Inflammatory macrophage treated with lipopolysaccharide for 1 hour (primary cell): ENCODE measurements at regions not wholly inside any gene's neighbourhood (a gene's known extent, or its start where the extent isn't known, plus 50 kb on each side); places are given as distances from the start of the nearest gene placed in this dataset.
"Not testable (repeated sequence)": the region's sequence is repeated elsewhere in the genome, so short reads cannot be mapped to it uniquely, and the experiment has no call there.

Source experiments
- DNase-seq, 2 donors: peaks; one replicate each; pipeline ENCODE4 v3.0.0-alpha.2; 2020 to 2022

DNA sequence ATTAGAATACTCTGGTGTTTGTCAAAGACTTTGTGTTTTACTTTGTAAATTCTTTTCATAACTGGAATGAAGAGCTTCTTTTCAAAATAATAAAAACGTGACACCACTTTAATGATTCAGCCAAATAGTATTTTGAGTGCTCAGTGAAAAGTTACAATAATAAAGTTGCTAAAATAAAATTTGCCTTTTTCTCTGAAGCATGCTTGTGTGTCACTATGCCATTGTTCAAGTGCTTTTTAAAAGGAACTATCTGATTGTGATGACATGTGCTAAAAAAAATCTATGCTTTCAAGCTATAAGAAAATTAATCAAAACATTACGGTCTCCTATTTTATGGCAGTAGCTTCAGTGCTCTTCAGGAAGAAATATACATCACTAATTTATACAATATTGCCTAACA lies 1290.5 kb upstream of the B3GALT2 start:
- DNase-seq = no peak

DNA sequence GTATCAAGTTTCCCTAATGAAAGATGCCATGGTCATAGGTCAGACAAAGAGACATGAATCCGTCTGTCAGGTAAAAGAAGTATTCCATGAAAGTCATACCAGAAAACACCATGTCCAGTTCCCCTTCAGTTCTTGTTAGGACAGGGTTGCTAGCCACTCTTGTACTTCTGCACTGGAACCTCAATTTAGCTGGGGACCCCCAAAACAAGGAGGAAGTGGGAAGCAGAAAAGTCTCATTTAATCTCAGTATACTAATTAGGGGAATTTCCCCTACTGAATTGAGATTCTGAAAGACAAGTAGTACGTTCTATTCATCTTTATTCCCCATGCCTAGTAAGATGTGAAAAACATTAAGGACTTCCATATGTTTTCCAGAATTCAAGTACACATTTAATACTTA lies 1289.9 kb upstream of the B3GALT2 start:
- DNase-seq = no peak

- DNase-seq = no peak
Observed at GRCh38 chr1:194474701-194475100, 1288.3 kb upstream of the B3GALT2 start.

DNA sequence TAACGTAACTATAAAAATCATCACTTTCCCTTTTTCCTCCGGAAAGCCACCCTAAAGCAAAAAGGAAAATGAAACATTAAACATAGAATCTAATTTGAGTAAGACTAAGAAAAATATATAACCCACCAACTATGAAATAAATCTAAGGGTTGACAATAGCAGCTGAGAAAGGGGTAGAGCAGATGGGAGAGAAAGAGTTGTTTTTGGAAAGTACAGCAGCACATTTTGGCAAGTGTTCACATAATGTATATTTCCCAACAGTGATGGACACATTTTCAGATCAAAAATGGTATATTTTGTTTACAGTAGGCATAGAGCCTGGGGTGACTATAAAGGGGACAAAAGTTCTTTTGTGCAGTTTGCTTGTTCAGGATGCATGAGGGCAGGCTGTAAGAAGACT lies 1287.4 kb upstream of the B3GALT2 start:
- DNase-seq = no peak

GRCh38 chr1:194469282-194469681 lies 1282.9 kb upstream of the B3GALT2 start:
- no peak for DNase-seq

DNA sequence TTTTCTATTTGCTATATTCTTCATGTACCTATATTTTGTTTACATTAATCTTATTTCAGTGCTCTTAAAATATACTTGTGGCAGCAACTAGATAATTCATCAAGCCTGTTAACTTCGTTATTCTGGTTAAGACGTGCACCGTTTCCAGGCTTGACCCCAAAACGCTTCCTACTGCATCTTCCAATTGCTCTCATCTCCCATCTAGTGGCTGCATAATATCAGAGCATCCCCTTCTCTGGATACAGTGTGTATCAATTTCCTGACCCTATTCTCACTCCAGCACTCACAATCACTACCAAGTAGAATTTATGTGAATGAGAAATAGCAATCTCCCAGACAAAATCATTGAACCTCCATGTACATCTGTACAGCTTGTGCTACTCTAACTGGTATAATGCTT lies 1280.3 kb upstream of the B3GALT2 start:
- DNase-seq = no peak

GRCh38 chr1:194447636-194448035 lies 1261.2 kb upstream of the B3GALT2 start:
- no peak for DNase-seq

DNA sequence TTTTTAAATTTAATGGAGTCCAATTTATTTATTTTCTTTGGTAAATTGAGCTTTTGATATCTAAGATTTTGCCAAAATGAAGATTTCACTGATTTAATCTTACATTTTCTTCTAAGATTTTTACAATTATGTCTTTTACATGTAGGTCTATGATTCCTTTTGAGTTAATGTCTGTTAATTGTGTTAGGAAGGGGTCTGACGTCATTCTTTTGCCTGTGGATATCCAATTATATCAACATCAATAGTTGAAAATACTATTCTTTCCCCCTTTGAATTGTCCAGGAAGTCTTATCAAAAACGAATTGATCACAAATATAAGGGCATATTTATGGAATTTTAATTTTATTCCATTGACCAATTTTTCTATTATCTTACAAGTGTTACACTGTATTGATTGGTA lies 1258.8 kb upstream of the B3GALT2 start:
- no peak for DNase-seq

DNA sequence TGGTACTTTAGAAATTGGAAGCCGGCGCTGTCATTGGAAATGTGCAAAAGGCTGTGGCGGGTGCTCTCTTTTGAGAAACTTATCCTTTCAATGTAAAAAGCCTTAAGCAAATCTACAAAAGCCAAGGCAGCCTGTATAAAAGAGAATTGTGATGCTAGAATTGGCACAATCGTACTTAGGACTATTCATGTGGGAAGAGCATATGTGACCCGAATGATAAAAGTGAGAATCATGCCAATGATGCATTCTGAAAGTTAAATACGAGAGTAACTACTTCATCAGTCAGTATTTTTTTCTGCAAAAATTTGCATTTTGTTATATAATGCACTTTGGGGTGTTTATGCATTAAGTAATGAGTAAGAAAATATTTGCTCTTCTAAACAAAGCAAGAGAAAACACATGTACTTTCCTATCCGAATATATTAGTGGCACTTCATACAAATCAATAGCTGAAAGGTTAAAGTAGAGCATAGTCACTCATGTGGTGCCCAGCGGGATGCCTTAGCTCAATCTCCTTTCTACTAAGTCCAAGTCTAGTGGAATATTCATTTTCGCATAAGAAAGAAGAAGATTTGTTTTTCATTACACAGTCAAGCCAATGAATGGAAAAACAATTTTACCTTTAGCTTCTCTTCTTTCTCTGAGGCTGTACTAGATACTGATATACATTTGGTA lies 1256.6 kb upstream of the B3GALT2 start:
- DNase-seq = no peak

- DNase-seq = no peak
Observed at GRCh38 chr1:194437135-194437534, 1250.7 kb upstream of the B3GALT2 start.

GRCh38 chr1:194431121-194431520 lies 1244.7 kb upstream of the B3GALT2 start:
- DNase-seq = no peak

DNA sequence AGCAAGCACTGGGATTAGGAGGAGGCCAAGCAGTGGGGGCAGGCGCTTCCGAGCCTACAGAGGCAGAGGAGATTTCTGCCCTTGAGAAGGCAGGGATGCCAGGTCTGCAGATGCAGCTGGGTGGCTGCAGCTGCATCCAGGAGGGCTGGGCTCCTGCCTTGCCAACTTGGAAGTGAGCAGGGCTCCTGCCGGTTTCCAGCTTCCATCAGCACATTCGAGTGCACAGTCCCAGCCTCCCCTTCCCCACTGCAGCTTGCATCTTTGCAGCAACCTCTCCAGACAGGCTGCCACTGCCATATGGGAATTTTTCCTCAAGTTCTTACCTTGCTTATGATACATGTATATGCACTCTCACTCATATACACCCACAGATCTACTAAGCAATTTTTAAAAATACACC lies 1234.3 kb upstream of the B3GALT2 start:
- DNase-seq = no peak

DNA sequence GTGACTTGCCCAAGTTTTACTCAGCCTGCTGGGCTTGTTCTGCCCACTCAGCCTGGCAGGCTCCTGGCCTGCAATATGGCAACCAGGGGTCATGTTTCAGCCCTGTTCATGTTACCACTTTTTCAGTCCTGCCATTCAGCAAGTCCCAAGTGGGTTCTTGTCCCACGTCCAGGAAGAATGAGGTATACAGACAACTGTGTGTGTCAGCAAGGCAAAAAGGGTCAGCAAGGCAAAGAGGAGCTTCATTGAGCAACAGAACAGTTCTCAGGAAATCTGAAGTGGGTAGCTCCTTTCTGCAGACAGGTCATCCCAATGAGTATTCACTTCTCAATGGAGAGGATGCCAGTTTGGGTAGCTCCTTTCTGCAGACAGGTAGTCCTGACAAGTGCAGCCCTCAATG lies 1233.3 kb upstream of the B3GALT2 start:
- no peak for DNase-seq

- no peak for DNase-seq
Observed at GRCh38 chr1:194410756-194411155, 1224.3 kb upstream of the B3GALT2 start.

DNA sequence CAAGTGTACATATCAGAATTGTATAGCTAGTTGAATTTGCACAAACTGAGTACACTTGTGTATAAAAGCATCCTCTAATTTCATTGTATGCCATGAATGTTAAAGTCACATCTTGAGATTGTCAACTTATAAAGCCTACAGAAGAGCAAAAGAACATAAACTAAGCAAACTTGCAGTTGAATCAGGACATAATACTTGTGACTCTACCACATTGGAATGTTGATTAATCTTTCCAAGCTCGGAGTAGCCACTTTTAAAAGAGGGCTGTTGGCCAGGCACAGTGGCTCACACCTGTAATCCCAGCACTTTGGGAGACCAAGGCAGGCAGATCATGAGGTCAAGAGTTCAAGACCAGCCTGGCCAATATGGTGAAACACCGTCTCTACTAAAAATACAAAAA lies 1220.8 kb upstream of the B3GALT2 start:
- DNase-seq = not testable (repeated sequence)

GRCh38 chr1:194394676-194395075 lies 1208.3 kb upstream of the B3GALT2 start:
- DNase-seq = no peak

DNA sequence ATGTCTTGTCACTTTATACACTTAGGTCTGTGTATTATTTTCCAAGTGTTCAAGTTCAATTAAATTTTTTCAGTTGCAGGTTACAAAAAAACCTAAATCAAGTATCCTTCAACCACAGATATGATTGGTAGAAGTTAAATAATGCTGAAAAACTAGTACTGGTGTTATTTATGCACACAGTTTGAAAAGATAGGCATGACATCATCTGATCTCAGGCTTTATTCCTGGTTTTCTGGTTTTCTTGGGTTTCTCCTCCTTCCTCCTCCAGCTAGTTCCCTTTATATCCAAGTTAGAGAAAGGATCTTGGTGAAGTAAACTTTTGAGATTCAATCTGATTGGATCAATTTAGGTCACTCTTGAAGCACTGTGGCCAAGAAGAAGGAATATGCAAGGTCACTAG lies 1201.1 kb upstream of the B3GALT2 start:
- no peak for DNase-seq

GRCh38 chr1:194378517-194378916 lies 1192.1 kb upstream of the B3GALT2 start:
- DNase-seq = no peak

DNA sequence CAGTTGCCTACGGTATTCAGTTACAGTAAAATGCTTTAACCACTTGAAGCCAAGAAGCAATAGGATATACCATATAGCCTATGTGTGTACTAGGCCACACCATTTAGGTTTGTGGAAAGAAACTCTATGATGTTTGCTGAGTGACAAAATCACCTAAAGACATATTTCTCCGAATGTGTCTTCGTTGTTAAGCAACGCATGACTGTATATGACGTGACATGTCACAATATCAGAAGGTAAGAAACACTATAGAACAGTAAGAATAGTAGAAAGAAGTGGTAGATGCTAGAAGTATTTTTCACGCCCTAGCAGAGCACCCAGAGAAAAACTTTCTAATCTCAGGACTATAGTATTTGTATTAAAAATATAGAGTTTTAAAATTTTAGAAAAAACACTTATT lies 1188.2 kb upstream of the B3GALT2 start:
- no peak for DNase-seq

- no peak for DNase-seq
Observed at GRCh38 chr1:194372266-194372665, 1185.9 kb upstream of the B3GALT2 start.

GRCh38 chr1:194369622-194370021 lies 1183.2 kb upstream of the B3GALT2 start:
- no peak for DNase-seq

DNA sequence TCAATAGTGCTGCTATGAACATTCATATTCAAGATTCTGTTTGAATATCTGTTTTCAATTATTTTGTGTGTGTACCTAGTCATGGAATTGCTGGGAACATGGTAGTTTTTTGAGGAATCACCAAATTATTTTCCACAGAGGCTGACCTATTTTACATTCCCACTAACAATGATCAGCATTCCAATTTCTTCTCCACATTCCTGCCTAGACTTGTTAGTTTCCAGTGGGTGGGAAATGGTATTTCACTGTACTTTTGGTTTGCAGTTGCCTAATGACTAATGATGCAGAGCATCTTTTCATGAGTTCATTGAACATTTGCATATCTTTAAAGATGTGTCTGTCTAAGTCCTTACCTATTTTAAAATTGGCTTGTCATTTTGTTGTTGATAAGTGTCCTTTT lies 1182.6 kb upstream of the B3GALT2 start:
- DNase-seq = no peak

- DNase-seq = no peak
Observed at GRCh38 chr1:194367121-194367520, 1180.7 kb upstream of the B3GALT2 start.

GRCh38 chr1:194366705-194367104 lies 1180.3 kb upstream of the B3GALT2 start:
- DNase-seq = no peak

DNA sequence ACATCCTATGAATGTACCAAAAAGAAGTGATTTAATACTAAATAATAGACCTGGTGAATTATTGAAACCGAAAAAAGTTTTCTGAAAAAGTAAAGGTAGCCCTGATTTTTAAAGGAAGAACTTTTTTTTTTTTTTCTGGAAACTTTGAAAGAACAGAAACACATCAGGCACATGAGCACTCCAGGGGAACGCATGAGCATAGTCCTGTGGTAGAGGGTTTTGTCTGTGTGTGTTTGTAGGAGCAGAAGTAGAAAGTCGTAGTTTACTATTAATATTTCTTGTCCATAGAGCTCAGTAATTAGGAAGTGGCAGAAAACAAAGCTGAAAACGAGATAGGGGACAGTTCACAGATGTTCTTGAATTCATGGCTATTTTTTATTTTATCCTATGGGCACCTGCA lies 1175.9 kb upstream of the B3GALT2 start:
- DNase-seq = no peak
